Breast epithelium (tissue), 3 donors: ENCODE measurements at regions not wholly inside any gene's neighbourhood (a gene's known extent, or its start where the extent isn't known, plus 50 kb on each side); places are given as distances from the start of the nearest gene placed in this dataset.

Experiments
- POLR2AphosphoS5 ChIP-seq, 3 donors: sonication (generic); formaldehyde crosslinking; IDR thresholded peaks; one replicate each; pipeline ENCODE4 v1.6.1; 2017; ENCODE audit warnings: antibody characterized with exemption in 3 of 3
- TF ChIP-seq, protein P1 (sequence below), 3 donors: fragments of 450-650 bp; IDR thresholded peaks; one replicate each; pipeline ENCODE4 v1.5.1; 2016 to 2017; ENCODE audit warnings: antibody characterized with exemption in 3 of 3, mild to moderate bottlenecking in 3 of 3, moderate library complexity in 3 of 3

DNA sequence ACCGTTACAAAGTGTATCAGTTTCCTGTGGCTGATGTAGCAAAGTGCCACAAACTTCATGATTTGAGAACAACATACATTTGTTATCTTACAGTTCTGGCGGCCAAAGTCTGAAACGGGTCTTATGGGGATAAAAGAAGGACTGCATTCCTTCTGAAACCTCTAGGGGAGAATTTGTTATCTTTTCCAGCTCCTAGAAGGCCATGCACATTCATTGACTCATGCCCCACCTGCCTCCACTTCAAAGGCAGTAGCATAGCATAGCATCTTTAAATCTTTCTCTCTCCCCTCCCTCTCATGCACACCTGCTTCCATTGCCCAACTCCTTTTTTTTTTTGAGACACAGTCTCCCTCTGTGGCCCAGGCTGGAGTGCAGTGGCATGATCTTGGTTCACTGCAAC is 190.7 kb upstream of the DYNLRB2 start:
- no peak for TF ChIP-seq POLR2AphosphoS5 (IDR thresholded peaks at IDR 0.05)
- TF ChIP-seq, protein P1, sequence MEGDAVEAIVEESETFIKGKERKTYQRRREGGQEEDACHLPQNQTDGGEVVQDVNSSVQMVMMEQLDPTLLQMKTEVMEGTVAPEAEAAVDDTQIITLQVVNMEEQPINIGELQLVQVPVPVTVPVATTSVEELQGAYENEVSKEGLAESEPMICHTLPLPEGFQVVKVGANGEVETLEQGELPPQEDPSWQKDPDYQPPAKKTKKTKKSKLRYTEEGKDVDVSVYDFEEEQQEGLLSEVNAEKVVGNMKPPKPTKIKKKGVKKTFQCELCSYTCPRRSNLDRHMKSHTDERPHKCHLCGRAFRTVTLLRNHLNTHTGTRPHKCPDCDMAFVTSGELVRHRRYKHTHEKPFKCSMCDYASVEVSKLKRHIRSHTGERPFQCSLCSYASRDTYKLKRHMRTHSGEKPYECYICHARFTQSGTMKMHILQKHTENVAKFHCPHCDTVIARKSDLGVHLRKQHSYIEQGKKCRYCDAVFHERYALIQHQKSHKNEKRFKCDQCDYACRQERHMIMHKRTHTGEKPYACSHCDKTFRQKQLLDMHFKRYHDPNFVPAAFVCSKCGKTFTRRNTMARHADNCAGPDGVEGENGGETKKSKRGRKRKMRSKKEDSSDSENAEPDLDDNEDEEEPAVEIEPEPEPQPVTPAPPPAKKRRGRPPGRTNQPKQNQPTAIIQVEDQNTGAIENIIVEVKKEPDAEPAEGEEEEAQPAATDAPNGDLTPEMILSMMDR (IDR thresholded peaks at IDR 0.05), result no peak
